K562 (cell line): ENCODE measurements at regions not wholly inside any gene's neighbourhood (a gene's known extent, or its start where the extent isn't known, plus 50 kb on each side); places are given as distances from the start of the nearest gene placed in this dataset.
A peak's percentile ranks its signal among the peaks of the same experiment; 100 is the strongest.

Experiments used
- CEBPB ChIP-seq: fragments of 450-650 bp; IDR thresholded peaks from 2 replicates; pipeline ENCODE4 v1.6.1; 2016; ENCODE audit warnings: missing genetic modification characterization, missing compliant biosample characterization
- CTBP1 ChIP-seq: fragments of 450-650 bp; IDR thresholded peaks from 2 replicates; pipeline ENCODE4 v1.6.1; 2016; ENCODE audit warnings: borderline replicate concordance
- DPF2 ChIP-seq: fragments of 450-650 bp; IDR thresholded peaks from 2 replicates; pipeline ENCODE4 v1.6.1; 2016
- E2F6 ChIP-seq, 2 experiments: IDR thresholded peaks; 2 replicates each; pipeline ENCODE4 v1.6.1; 2011; ENCODE audit warnings: borderline replicate concordance in 1 of 2, control low read depth in 1 of 2, low read depth in 1 of 2, low read length in 1 of 2, mild to moderate bottlenecking in 1 of 2, mixed read lengths in 1 of 2, moderate library complexity in 1 of 2; ENCODE audit not compliant: insufficient read depth in 1 of 2, insufficient read length in 1 of 2, poor library complexity in 1 of 2, severe bottlenecking in 1 of 2; ENCODE audit errors: extremely low read depth in 1 of 2
- HES1 ChIP-seq: fragments of 450-650 bp; IDR thresholded peaks from 2 replicates; pipeline ENCODE4 v1.6.1; 2016; ENCODE audit warnings: low read depth, mild to moderate bottlenecking, moderate library complexity
- NCOA1 ChIP-seq: fragments of 450-650 bp; IDR thresholded peaks from 2 replicates; pipeline ENCODE4 v1.6.1; 2016; ENCODE audit warnings: low read depth
- NFE2L1 ChIP-seq: fragments of 450-650 bp; IDR thresholded peaks from 2 replicates; pipeline ENCODE4 v1.6.1; 2016; ENCODE audit warnings: missing genetic modification characterization, low read depth, mild to moderate bottlenecking, missing compliant biosample characterization, moderate library complexity, borderline replicate concordance
- POLR2G ChIP-seq: fragments of 200-400 bp; formaldehyde crosslinking; IDR thresholded peaks from 2 replicates; pipeline ENCODE4 v1.6.1; 2017; ENCODE audit warnings: low read depth, mild to moderate bottlenecking, antibody characterized with exemption, low read length, moderate library complexity
- POLR3G ChIP-seq: IDR thresholded peaks from 2 replicates; pipeline ENCODE4 v1.6.1; 2011; ENCODE audit not compliant: insufficient read length, insufficient replicate concordance; ENCODE audit errors: extremely low read depth
- PPARD ChIP-seq: fragments of 250-450 bp; sonication (Bioruptor Pico); IDR thresholded peaks from 2 replicates; pipeline ENCODE4 v1.8.0; 2022; ENCODE audit warnings: inconsistent platforms, mild to moderate bottlenecking, moderate library complexity
- RBM14 ChIP-seq: fragments of 200-400 bp; formaldehyde crosslinking; IDR thresholded peaks from 2 replicates; pipeline ENCODE4 v1.6.1; 2018; ENCODE audit warnings: low read depth, mild to moderate bottlenecking, low read length, moderate library complexity, borderline replicate concordance; ENCODE audit not compliant: insufficient read depth
- SETDB1 ChIP-seq: IDR thresholded peaks from one replicate; pipeline ENCODE4 v1.6.1; 2012; ENCODE audit warnings: low read length, control low read depth, inconsistent platforms
- SRSF3 ChIP-seq: fragments of 200-400 bp; formaldehyde crosslinking; IDR thresholded peaks from 2 replicates; pipeline ENCODE4 v1.6.1; 2016; ENCODE audit warnings: mild to moderate bottlenecking, low read length, moderate library complexity; ENCODE audit not compliant: insufficient read depth
- TAL1 ChIP-seq: fragments of 450-650 bp; IDR thresholded peaks from 2 replicates; pipeline ENCODE4 v1.6.1; 2016; ENCODE audit warnings: mild to moderate bottlenecking
- UBTF ChIP-seq, 2 experiments: IDR thresholded peaks; 2 replicates each; pipeline ENCODE4 v1.6.1; 2012; ENCODE audit warnings: improper control_type of control experiment in 2 of 2, low read depth in 2 of 2, low read length in 2 of 2, borderline replicate concordance in 1 of 2
- ZBTB11 ChIP-seq, 3 experiments: fragments of 200-800 bp in 1 of 3; fragments of 250-450 bp in 1 of 3; fragments of 450-650 bp in 1 of 3; sonication (Bioruptor Pico) in 1 of 3; sonication (Bioruptor generic) in 1 of 3; formaldehyde crosslinking in 1 of 3; IDR thresholded peaks; 2 replicates each; pipeline versions ENCODE4 v1.6.1 to v1.8.0; 2016 to 2022; ENCODE audit warnings: mild to moderate bottlenecking in 2 of 3, missing genetic modification characterization in 2 of 3, missing compliant biosample characterization in 1 of 3, moderate library complexity in 1 of 3
- ZNF124 ChIP-seq: sonication (generic); formaldehyde crosslinking; IDR thresholded peaks from 2 replicates; pipeline ENCODE4 v1.8.1; 2022; ENCODE audit warnings: missing genetic modification reagents
- ZNF780A ChIP-seq: fragments of 250-450 bp; sonication (Bioruptor Pico); IDR thresholded peaks from 2 replicates; pipeline ENCODE4 v1.5.0; 2021; ENCODE audit warnings: mild to moderate bottlenecking

GRCh38 chr7:149624419-149625339 is 127.1 kb upstream of the ZNF746 start (continued):
- no peak for TF ChIP-seq PPARD (CRISPR knock-in tag)
- TF ChIP-seq ZNF124 (CRISPR knock-in tag): no peak; the same call in 1 of the 2 replicates
- TF ChIP-seq SRSF3: peak; percentile 24; the same call in 1 of the 2 replicates
- TF ChIP-seq POLR2G: peak; percentile 98
- TF ChIP-seq POLR3G: no peak
- TF ChIP-seq UBTF (IDR thresholded peaks at IDR 0.05; ENCODE audit: borderline replicate concordance in 1 of 2, low read depth in 2 of 2, low read length in 2 of 2): peak; percentile 52 to 60; a peak in 2 of 4 replicates
- TF ChIP-seq DPF2: no peak
- no peak for TF ChIP-seq RBM14
- peak; percentile 94 for TF ChIP-seq CEBPB (tag)
- no peak for TF ChIP-seq NCOA1
- peak; percentile 83 for TF ChIP-seq SETDB1
- peak; percentile 99 for TF ChIP-seq CTBP1
- TF ChIP-seq TAL1: no peak
- no peak for TF ChIP-seq ZNF780A (CRISPR knock-in tag)
- TF ChIP-seq HES1: no peak
- no peak for TF ChIP-seq NFE2L1
- peak in 2 of 3 experiments; percentile 21 to 76; a peak in 3 of 6 replicates for TF ChIP-seq ZBTB11 (CRISPR knock-in tag; IDR thresholded peaks at IDR 0.05)
- peak; percentile 71 to 84 for TF ChIP-seq E2F6 (IDR thresholded peaks at IDR 0.05; ENCODE audit: borderline replicate concordance in 1 of 2, extremely low read depth in 1 of 2, insufficient read depth in 1 of 2, insufficient read length in 1 of 2, low read depth in 1 of 2, low read length in 1 of 2, poor library complexity in 1 of 2, severe bottlenecking in 1 of 2)
